GM12873 (cell line): ENCODE measurements at regions not wholly inside any gene's neighbourhood (a gene's known extent, or its start where the extent isn't known, plus 50 kb on each side); places are given as distances from the start of the nearest gene placed in this dataset.

ENCODE experiments used
- TF ChIP-seq, protein P1 (sequence below): IDR thresholded peaks from 2 replicates; pipeline ENCODE4 v1.5.1; 2012; ENCODE audit warnings: low read depth, mild to moderate bottlenecking, moderate library complexity, low read length, control low read depth; ENCODE audit not compliant: insufficient read depth; ENCODE audit errors: missing control alignments

- TF ChIP-seq, protein P1, sequence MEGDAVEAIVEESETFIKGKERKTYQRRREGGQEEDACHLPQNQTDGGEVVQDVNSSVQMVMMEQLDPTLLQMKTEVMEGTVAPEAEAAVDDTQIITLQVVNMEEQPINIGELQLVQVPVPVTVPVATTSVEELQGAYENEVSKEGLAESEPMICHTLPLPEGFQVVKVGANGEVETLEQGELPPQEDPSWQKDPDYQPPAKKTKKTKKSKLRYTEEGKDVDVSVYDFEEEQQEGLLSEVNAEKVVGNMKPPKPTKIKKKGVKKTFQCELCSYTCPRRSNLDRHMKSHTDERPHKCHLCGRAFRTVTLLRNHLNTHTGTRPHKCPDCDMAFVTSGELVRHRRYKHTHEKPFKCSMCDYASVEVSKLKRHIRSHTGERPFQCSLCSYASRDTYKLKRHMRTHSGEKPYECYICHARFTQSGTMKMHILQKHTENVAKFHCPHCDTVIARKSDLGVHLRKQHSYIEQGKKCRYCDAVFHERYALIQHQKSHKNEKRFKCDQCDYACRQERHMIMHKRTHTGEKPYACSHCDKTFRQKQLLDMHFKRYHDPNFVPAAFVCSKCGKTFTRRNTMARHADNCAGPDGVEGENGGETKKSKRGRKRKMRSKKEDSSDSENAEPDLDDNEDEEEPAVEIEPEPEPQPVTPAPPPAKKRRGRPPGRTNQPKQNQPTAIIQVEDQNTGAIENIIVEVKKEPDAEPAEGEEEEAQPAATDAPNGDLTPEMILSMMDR: no peak
Measured at GRCh38 chr6:54009052-54009654, 102.1 kb upstream of the MLIP start.

DNA sequence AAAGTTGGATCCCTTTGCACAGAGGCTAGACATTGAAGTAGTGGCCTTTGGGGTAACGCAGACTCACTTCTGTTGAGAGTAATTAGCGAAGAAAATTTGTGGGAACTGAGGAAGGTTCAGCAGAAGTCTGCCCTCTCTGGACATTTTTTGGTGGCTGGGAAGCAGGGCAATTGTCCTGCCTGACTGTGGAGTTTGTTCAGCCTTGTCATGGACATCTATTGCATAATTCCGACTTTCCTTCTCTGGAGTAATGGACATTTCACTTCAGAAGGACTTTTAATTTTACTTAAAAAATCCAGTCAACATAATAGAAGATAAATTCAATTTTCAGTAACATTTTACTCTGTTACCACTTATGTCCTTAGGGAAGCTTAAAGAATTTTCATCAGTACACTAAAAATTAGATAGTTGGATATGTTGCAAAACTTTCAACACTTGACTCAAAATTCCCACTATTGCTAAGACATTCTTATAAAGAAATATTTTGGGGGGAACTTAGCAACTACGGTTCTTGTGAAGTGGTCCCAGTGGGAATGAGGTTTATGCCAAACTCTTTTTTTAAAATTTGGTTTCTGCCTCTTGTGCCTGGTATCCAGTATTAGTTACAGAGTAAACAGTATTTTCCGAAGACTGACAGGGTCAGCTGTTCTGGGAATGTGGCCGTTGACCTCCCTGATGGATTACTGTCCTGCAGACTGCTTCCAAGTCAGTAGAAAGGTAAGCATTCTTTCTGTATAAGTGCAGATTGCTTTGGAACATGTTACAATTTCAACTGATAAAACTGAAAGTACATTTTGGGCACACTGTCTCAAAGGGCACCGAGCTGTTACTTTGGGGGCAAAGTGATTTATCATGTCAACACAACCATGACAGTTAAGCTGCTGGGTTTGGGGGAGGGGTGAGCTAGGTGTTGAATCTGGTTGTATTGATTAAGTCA lies 100.6 kb upstream of the MLIP start:
- TF ChIP-seq, protein P1: no peak

- TF ChIP-seq, protein P1: no peak
Measured at GRCh38 chr6:54011277-54011648, 100.0 kb upstream of the MLIP start.

DNA sequence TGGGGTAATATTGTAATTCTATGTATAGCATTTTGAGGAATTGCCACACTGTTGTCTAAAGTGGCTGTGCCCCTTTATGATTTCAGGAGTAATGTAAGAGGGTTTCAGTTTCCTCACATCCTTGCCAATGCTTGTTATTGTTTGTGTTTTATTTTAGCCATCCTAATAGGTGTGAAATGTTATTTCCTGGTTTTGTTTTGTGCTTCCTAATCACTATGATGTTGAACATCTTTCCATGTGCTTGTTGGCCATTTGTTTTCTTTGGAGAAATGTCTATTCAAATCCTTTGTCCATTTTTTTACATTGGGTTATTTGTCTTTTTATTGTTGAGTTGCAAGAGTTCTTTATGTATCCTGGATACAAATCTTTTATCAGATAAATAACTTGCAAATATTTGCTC lies 97.3 kb upstream of the MLIP start:
- TF ChIP-seq, protein P1: no peak

DNA sequence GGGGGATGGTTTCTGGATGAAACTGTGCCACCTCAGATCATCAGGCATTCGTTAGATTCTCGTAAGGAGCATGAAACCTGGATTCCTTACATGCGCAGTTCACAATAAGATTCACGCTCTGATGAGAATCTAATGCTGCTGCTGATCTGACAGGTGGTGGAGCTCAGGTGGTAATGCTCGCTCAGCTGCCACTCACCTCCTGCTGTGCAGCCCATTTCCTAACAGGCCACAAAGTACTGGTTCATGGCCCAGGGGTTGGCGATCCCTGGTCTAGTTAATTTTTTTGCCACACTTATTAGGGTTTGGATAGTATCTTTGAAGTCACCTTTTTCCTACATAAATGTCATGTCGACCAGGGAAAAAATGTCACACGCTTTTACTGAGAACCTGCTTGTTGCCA lies 96.8 kb upstream of the MLIP start:
- TF ChIP-seq, protein P1: no peak

- TF ChIP-seq, protein P1: no peak
Measured at GRCh38 chr6:54017877-54018276, 93.4 kb upstream of the MLIP start.

DNA sequence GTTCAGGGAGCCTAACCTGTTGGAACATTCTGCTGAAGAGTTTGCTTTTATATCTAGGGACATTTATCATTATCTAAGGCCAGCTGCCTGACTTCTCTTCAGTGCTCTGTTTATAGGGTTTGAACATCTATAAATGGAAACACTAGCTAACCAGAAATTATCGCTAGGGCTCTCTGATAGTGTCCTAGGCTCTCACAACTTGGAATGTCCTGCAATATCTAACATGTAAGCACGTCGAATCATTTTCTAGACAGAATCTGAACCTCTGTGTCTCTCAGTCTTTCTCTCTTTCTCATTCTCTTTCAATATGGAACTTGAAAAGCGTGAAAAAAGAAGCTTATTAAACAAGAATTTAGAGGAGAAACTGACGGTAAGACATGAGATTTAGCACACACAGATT lies 92.5 kb upstream of the MLIP start:
- TF ChIP-seq, protein P1: no peak
